Vagina (tissue), 2 donors: ENCODE measurements at regions not wholly inside any gene's neighbourhood (a gene's known extent, or its start where the extent isn't known, plus 50 kb on each side); places are given as distances from the start of the nearest gene placed in this dataset.

ENCODE experiments used
- POLR2A ChIP-seq, 2 donors: fragments of 450-650 bp; IDR thresholded peaks; one replicate each; pipeline ENCODE4 v1.6.1; 2017; ENCODE audit warnings: antibody characterized with exemption in 2 of 2, mild to moderate bottlenecking in 2 of 2, moderate library complexity in 2 of 2
- POLR2AphosphoS5 ChIP-seq, 2 donors: sonication (generic); formaldehyde crosslinking; IDR thresholded peaks; one replicate each; pipeline ENCODE4 v1.9.0; 2017; ENCODE audit warnings: antibody characterized with exemption in 2 of 2, mild to moderate bottlenecking in 2 of 2, low read depth in 1 of 2; ENCODE audit not compliant: insufficient read depth in 1 of 2
- TF ChIP-seq, protein P1 (sequence below), 3 experiments: fragments of 450-650 bp in 2 of 3; fragments of 200-600 bp in 1 of 3; sonication (generic) in 1 of 3; IDR thresholded peaks; one replicate each; pipeline ENCODE4 v1.5.1; 2017 to 2019; ENCODE audit warnings: antibody characterized with exemption in 3 of 3, mild to moderate bottlenecking in 2 of 3, moderate library complexity in 2 of 3

DNA sequence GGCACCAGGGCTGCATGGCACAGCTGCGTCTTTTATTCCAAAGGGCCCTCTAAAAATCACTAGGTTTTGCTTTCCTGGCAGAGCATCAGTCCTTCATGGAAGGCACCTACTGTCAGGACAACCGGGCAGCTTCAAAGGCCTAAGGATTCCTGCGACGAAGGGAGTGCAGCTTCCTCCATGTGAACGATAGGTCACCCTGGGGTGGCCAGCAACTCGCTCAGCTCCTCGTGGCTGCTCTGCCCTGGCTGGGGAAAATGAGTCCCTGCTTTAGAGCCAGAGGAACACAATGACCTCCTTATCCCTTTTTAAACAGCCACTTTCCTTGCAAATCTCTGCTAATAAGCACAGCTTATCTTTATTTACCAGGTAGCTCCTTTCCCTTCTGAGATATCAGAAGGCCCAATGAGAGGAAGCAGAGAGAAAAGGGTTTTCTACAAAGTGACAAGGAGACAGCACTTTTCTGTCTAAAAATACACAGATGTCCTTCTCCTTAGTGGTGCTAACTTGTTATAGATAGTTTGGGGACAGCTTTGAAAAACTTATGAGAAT is 71.6 kb upstream of the SMYD2 start:
- TF ChIP-seq, protein P1, sequence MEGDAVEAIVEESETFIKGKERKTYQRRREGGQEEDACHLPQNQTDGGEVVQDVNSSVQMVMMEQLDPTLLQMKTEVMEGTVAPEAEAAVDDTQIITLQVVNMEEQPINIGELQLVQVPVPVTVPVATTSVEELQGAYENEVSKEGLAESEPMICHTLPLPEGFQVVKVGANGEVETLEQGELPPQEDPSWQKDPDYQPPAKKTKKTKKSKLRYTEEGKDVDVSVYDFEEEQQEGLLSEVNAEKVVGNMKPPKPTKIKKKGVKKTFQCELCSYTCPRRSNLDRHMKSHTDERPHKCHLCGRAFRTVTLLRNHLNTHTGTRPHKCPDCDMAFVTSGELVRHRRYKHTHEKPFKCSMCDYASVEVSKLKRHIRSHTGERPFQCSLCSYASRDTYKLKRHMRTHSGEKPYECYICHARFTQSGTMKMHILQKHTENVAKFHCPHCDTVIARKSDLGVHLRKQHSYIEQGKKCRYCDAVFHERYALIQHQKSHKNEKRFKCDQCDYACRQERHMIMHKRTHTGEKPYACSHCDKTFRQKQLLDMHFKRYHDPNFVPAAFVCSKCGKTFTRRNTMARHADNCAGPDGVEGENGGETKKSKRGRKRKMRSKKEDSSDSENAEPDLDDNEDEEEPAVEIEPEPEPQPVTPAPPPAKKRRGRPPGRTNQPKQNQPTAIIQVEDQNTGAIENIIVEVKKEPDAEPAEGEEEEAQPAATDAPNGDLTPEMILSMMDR (IDR thresholded peaks at IDR 0.05): no peak
- TF ChIP-seq POLR2A (IDR thresholded peaks at IDR 0.05) (no peak), POLR2AphosphoS5 (IDR thresholded peaks at IDR 0.05; ENCODE audit: insufficient read depth in 1 of 2, low read depth in 1 of 2) (no peak)
